Cardiac muscle cell (in vitro differentiated cells and primary cell): ENCODE measurements at regions not wholly inside any gene's neighbourhood (a gene's known extent, or its start where the extent isn't known, plus 50 kb on each side); places are given as distances from the start of the nearest gene placed in this dataset.
"Not testable (repeated sequence)": the region's sequence is repeated elsewhere in the genome, so short reads cannot be mapped to it uniquely, and the experiment has no call there.

Experiments used
- DNase-seq, 2 donors: peaks; one replicate each; pipeline versions ENCODE4 v3.0.0 to v3.0.0-alpha.2; 2010 to 2017; ENCODE audit warnings: low read depth in 1 of 2, low spot score in 1 of 2
- H3K27ac ChIP-seq: fragments of 200-600 bp; sonication (generic); 2 replicates; pipeline ENCODE4 v1.5.1; 2016
- H3K27me3 ChIP-seq: fragments of 200-600 bp; sonication (generic); 2 replicates; pipeline ENCODE4 v1.6.0; 2016; ENCODE audit warnings: control low read depth
- H3K36me3 ChIP-seq: fragments of 200-600 bp; sonication (generic); 2 replicates; pipeline ENCODE4 v1.5.1; 2016; ENCODE audit warnings: control low read depth
- H3K4me1 ChIP-seq: fragments of 200-600 bp; sonication (generic); 2 replicates; pipeline ENCODE4 v1.8.1; 2017; ENCODE audit warnings: low read depth, mild to moderate bottlenecking, mixed run types
- H3K4me3 ChIP-seq: fragments of 200-600 bp; sonication (generic); 2 replicates; pipeline ENCODE4 v1.5.1; 2016; ENCODE audit warnings: mild to moderate bottlenecking
- H3K9me3 ChIP-seq: fragments of 200-600 bp; sonication (generic); 2 replicates; pipeline ENCODE4 v1.5.1; 2017; ENCODE audit warnings: low read depth, mild to moderate bottlenecking, control low read depth
- TF ChIP-seq, protein P1 (sequence below): IDR thresholded peaks from 2 replicates; pipeline ENCODE4 v1.5.1; 2012; ENCODE audit warnings: low read depth, mild to moderate bottlenecking, low read length

DNA sequence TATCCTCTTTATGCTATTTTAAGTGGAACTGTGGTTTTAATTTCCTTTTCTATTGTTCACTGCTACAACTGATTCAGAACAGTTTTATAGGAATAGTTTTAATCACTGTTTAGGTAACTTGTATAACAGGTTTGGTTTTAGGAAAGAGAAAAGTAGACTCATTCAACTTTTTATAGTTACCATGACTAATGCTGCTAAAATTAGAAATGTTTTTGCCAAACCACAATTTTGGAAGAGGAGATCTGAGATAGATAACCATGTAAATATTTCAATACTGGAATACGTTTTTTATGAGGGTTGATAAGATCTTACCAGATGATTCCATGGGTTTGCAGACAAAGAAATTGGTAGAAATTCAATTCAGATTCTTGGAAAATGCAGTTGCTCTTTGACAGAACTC lies 404.6 kb upstream of the ARRDC3 start:
- H3K9me3 ChIP-seq = no peaks in the 10 kb centered on the region
- no peaks in the 10 kb centered on the region for H3K27me3 ChIP-seq
- no peak for DNase-seq
- no peaks in the 10 kb centered on the region for H3K36me3 ChIP-seq
- H3K4me3 ChIP-seq = no peak overlapping the region
- no peak overlapping the region for H3K27ac ChIP-seq
- TF ChIP-seq, protein P1, sequence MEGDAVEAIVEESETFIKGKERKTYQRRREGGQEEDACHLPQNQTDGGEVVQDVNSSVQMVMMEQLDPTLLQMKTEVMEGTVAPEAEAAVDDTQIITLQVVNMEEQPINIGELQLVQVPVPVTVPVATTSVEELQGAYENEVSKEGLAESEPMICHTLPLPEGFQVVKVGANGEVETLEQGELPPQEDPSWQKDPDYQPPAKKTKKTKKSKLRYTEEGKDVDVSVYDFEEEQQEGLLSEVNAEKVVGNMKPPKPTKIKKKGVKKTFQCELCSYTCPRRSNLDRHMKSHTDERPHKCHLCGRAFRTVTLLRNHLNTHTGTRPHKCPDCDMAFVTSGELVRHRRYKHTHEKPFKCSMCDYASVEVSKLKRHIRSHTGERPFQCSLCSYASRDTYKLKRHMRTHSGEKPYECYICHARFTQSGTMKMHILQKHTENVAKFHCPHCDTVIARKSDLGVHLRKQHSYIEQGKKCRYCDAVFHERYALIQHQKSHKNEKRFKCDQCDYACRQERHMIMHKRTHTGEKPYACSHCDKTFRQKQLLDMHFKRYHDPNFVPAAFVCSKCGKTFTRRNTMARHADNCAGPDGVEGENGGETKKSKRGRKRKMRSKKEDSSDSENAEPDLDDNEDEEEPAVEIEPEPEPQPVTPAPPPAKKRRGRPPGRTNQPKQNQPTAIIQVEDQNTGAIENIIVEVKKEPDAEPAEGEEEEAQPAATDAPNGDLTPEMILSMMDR = no peak
- H3K4me1 ChIP-seq = no peaks in the 10 kb centered on the region

DNA sequence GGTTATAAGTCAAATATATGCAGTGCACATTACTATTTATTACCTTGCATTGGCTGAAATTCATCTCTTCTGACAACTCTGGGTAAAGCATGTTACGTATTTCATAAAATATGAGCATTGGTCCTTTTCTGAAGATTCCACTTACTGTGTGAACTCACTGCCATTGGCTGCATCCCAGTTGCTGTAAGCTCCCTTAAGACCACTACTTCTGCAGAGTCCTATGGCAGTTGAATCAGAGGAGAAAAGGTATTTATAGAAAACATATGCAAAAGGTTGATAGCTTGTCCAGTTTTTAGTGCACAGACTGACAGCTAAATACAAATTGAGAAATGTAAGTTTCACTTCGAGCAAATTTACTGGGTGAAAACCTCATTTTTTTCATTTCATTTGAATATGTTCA lies 394.6 kb upstream of the ARRDC3 start:
- TF ChIP-seq, protein P1 = no peak
- H3K9me3 ChIP-seq = no peaks in the 10 kb centered on the region
- DNase-seq = no peak

DNA sequence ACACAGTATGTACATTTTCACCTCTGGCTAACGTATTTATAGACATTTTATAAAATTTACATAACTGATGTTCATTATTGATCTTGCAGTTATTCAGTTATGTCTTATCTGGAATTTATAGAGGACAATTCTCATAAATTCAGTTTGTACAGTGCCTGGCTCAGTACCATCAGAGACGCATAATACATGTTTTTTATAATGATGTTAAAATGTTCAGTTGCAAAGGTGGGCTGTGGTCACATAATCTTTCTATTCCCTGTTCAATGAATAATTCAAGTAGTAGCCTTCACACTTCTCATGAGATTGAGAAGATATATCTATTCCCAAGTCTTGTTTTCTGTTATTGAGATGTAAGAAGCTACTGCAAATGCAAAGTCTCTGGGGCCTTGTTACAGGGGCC lies 393.1 kb upstream of the ARRDC3 start:
- Histone ChIP-seq H3K9me3 (no peaks in the 10 kb centered on the region), H3K4me1 (no peaks in the 10 kb centered on the region), H3K4me3 (no peak overlapping the region), H3K27ac (no peak overlapping the region), H3K36me3 (no peaks in the 10 kb centered on the region), H3K27me3 (no peaks in the 10 kb centered on the region)
- TF ChIP-seq, protein P1 = no peak
- no peak for DNase-seq

More for the DNA sequence above, 394.6 kb upstream of the ARRDC3 start:
- no peaks in the 10 kb centered on the region for H3K36me3 ChIP-seq
- H3K27ac ChIP-seq = no peak overlapping the region
- no peaks in the 10 kb centered on the region for H3K4me1 ChIP-seq
- H3K4me3 ChIP-seq = no peak overlapping the region
- no peaks in the 10 kb centered on the region for H3K27me3 ChIP-seq

DNA sequence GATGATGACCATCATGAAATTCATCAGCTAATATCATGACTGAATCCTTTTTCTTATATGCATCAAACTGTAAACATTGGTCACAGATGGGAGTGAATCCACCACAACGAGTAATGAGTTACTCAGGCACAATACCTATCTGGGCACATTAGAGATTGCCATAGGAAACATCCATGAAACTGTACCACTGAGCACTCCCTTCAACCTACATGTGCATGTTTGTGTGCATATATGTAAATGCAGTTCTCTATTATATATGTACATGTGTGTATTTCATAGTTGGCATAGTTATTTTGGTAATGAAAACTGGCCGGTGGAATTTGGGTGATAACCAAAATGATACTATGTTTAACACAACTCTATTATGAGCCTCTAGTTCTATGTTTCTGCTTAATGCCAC lies 387.3 kb upstream of the ARRDC3 start:
- Histone ChIP-seq H3K9me3 (no peaks in the 10 kb centered on the region), H3K36me3 (no peaks in the 10 kb centered on the region), H3K27ac (no peak overlapping the region), H3K27me3 (no peaks in the 10 kb centered on the region), H3K4me3 (no peak overlapping the region), H3K4me1 (no peaks in the 10 kb centered on the region)
- no peak for DNase-seq
- TF ChIP-seq, protein P1 = no peak

DNA sequence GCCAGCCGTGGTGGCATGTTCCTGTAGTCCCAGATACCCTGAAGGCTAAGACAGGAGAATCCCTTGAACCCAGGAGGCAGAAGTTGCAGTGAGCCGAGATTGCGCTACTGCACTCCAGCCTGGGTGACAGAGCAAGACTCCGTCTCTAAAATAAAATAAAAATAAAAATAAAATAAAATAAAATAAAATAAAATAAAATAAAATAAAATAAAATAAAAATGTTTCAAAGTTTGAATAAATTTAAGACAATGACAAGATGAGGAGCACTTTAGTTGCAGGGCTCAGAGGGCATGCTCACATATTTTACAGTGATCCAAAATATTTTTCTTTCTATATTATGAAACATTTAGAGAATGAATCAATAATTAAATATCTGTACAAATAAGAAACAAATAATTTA lies 374.3 kb upstream of the ARRDC3 start:
- not testable (repeated sequence) for DNase-seq, H3K4me3 ChIP-seq, H3K9me3 ChIP-seq, H3K27ac ChIP-seq, H3K27me3 ChIP-seq, H3K4me1 ChIP-seq, H3K36me3 ChIP-seq

DNA sequence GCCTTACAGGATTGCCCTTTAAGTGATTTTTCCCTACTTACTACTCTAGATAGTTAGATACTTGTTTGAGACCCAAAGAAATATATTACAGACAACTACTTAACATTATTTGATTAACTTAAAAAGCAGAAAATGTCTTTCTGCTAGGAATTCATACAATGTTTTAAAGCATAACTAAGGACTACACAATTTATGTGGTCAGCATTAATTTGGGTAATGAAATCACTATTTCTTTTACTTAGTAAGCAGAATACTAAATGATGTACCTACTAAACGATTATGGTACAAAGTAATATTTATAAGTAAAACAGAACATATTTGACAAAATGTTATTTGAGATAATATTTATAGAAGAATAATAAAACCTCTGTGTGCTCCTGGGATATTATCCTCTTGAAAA lies 371.9 kb upstream of the ARRDC3 start:
- Histone ChIP-seq H3K36me3 (no peaks in the 10 kb centered on the region), H3K27me3 (no peaks in the 10 kb centered on the region), H3K9me3 (no peaks in the 10 kb centered on the region), H3K27ac (no peak overlapping the region), H3K4me3 (no peak overlapping the region), H3K4me1 (no peaks in the 10 kb centered on the region)
- no peak for DNase-seq
- TF ChIP-seq, protein P1 = no peak

DNA sequence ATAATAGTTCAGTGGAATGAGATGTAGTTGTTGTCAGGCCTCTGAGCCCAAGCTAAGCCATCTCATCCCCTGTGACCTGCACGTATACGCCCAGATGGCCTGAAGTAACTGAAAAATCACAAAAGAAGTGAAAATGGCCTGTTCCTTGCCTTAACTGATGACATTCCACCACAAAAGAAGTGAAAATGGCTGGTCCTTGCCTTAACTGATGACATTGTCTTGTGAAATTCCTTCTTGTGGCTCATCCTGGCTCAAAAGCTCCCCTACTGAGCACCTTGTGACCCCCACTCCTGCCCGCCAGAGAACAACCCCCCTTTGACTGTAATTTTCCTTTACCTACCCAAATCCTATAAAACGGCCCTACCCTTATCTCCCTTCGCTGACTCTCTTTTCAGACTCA lies 361.4 kb upstream of the ARRDC3 start:
- not testable (repeated sequence) for H3K9me3 ChIP-seq, DNase-seq, H3K27ac ChIP-seq, H3K27me3 ChIP-seq, H3K4me3 ChIP-seq, H3K36me3 ChIP-seq, H3K4me1 ChIP-seq
